GM12875 (cell line): ENCODE measurements at regions not wholly inside any gene's neighbourhood (a gene's known extent, or its start where the extent isn't known, plus 50 kb on each side); places are given as distances from the start of the nearest gene placed in this dataset.

Source experiments
- H3K4me3 ChIP-seq: one replicate; pipeline ENCODE4 v1.5.1; 2011; ENCODE audit warnings: low read depth, low read length, control low read depth
- CTCF ChIP-seq: IDR thresholded peaks from 2 replicates; pipeline ENCODE4 v1.5.1; 2011; ENCODE audit warnings: low read depth, mild to moderate bottlenecking, control low read depth, inconsistent platforms, low read length, moderate library complexity, borderline replicate concordance; ENCODE audit not compliant: insufficient read depth

GRCh38 chr11:82636615-82637014, 97.0 kb downstream of the FAM181B start:
- no peak for TF ChIP-seq CTCF
- H3K4me3 ChIP-seq: no peak overlapping the region

- no peak for TF ChIP-seq CTCF
These were observed 99.6 kb downstream of the FAM181B start for GRCh38 chr11:82634091-82634490.

GRCh38 chr11:82631722-82632630, 101.7 kb downstream of the FAM181B start:
- H3K4me3 ChIP-seq: no peak overlapping the region
- no peak for TF ChIP-seq CTCF

More at GRCh38 chr11:82634091-82634490, 99.6 kb downstream of the FAM181B start:
- no peak overlapping the region for H3K4me3 ChIP-seq

GRCh38 chr11:82610671-82611070, 123.0 kb downstream of the FAM181B start:
- H3K4me3 ChIP-seq: no peak overlapping the region
- TF ChIP-seq CTCF: no peak

GRCh38 chr11:82606738-82607137, 126.9 kb downstream of the FAM181B start:
- TF ChIP-seq CTCF: no peak
- H3K4me3 ChIP-seq: no peak overlapping the region

GRCh38 chr11:82601711-82602110, 132.0 kb downstream of the FAM181B start:
- no peak for TF ChIP-seq CTCF
- H3K4me3 ChIP-seq: no peak overlapping the region

- no peak overlapping the region for H3K4me3 ChIP-seq
- TF ChIP-seq CTCF: no peak
These were observed 133.8 kb downstream of the FAM181B start for GRCh38 chr11:82599836-82600235.
